Loucy (cell line): ENCODE measurements at regions not wholly inside any gene's neighbourhood (a gene's known extent, or its start where the extent isn't known, plus 50 kb on each side); places are given as distances from the start of the nearest gene placed in this dataset.

Experiments
- CTCF ChIP-seq: fragments of 200-600 bp; sonication (generic); conservative IDR thresholded peaks from 2 replicates; pipeline ENCODE4 v1.5.1; 2014; ENCODE audit warnings: mild to moderate bottlenecking, antibody characterized with exemption, low read length
- EZH2phosphoT487 ChIP-seq: fragments of 200-600 bp; IDR thresholded peaks from 2 replicates; pipeline ENCODE4 v1.6.1; 2018; ENCODE audit warnings: antibody characterized with exemption, mild to moderate bottlenecking, moderate library complexity, borderline replicate concordance

GRCh38 chr5:28370896-28371295 lies 1332.5 kb upstream of the CDH9 start:
- TF ChIP-seq CTCF (no peak), EZH2phosphoT487 (no peak)
